ENCODE measurements at regions not wholly inside any gene's neighbourhood (a gene's known extent, or its start where the extent isn't known, plus 50 kb on each side); places are given as distances from the start of the nearest gene placed in this dataset.

DNA sequence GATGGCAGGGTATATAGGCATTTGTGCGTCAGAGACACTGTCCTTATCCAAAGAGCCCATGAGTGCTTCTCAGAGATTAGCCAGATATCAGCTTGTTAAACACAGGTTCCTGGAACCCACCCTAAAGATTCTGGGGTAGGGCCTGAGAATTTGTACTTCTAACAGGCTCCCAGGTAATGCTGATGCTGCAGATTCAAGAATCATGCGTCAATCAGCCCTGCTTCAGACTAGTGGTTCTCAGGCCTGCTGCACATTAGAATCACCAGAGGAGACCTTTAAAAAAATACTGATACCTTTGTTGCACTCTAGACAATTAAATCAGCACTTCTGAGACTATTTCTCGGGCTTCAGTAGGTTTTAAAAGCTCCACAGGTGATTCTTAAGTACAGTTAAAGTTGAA is 369.5 kb downstream of the MFSD1 start:
- TF ChIP-seq, protein P1, sequence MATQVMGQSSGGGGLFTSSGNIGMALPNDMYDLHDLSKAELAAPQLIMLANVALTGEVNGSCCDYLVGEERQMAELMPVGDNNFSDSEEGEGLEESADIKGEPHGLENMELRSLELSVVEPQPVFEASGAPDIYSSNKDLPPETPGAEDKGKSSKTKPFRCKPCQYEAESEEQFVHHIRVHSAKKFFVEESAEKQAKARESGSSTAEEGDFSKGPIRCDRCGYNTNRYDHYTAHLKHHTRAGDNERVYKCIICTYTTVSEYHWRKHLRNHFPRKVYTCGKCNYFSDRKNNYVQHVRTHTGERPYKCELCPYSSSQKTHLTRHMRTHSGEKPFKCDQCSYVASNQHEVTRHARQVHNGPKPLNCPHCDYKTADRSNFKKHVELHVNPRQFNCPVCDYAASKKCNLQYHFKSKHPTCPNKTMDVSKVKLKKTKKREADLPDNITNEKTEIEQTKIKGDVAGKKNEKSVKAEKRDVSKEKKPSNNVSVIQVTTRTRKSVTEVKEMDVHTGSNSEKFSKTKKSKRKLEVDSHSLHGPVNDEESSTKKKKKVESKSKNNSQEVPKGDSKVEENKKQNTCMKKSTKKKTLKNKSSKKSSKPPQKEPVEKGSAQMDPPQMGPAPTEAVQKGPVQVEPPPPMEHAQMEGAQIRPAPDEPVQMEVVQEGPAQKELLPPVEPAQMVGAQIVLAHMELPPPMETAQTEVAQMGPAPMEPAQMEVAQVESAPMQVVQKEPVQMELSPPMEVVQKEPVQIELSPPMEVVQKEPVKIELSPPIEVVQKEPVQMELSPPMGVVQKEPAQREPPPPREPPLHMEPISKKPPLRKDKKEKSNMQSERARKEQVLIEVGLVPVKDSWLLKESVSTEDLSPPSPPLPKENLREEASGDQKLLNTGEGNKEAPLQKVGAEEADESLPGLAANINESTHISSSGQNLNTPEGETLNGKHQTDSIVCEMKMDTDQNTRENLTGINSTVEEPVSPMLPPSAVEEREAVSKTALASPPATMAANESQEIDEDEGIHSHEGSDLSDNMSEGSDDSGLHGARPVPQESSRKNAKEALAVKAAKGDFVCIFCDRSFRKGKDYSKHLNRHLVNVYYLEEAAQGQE (IDR thresholded peaks at IDR 0.05; ENCODE audit: borderline replicate concordance) = no peak
- TF ChIP-seq, protein P1 (CRISPR knock-in tag; IDR thresholded peaks at IDR 0.05; ENCODE audit: low read depth) = no peak
- TF ChIP-seq ELF1 (tag; IDR thresholded peaks at IDR 0.05) (no peak), ZSCAN29 (IDR thresholded peaks at IDR 0.05) (no peak), TEAD1 (CRISPR knock-in tag; IDR thresholded peaks at IDR 0.05) (no peak)
- TF ChIP-seq, protein P2, sequence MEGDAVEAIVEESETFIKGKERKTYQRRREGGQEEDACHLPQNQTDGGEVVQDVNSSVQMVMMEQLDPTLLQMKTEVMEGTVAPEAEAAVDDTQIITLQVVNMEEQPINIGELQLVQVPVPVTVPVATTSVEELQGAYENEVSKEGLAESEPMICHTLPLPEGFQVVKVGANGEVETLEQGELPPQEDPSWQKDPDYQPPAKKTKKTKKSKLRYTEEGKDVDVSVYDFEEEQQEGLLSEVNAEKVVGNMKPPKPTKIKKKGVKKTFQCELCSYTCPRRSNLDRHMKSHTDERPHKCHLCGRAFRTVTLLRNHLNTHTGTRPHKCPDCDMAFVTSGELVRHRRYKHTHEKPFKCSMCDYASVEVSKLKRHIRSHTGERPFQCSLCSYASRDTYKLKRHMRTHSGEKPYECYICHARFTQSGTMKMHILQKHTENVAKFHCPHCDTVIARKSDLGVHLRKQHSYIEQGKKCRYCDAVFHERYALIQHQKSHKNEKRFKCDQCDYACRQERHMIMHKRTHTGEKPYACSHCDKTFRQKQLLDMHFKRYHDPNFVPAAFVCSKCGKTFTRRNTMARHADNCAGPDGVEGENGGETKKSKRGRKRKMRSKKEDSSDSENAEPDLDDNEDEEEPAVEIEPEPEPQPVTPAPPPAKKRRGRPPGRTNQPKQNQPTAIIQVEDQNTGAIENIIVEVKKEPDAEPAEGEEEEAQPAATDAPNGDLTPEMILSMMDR (IDR thresholded peaks at IDR 0.05 in 2 of 3, conservative IDR thresholded peaks at IDR 0.05 in 1 of 3; ENCODE audit: insufficient read depth in 2 of 3, low read depth in 1 of 3, low read length in 3 of 3) = no peak
